Amniotic epithelial cell (primary cell): ENCODE measurements at regions not wholly inside any gene's neighbourhood (a gene's known extent, or its start where the extent isn't known, plus 50 kb on each side); places are given as distances from the start of the nearest gene placed in this dataset.

Source experiments
- DNase-seq: peaks from one replicate; pipeline ENCODE4 v3.0.0-alpha.2; 2010; ENCODE audit warnings: low read depth

DNA sequence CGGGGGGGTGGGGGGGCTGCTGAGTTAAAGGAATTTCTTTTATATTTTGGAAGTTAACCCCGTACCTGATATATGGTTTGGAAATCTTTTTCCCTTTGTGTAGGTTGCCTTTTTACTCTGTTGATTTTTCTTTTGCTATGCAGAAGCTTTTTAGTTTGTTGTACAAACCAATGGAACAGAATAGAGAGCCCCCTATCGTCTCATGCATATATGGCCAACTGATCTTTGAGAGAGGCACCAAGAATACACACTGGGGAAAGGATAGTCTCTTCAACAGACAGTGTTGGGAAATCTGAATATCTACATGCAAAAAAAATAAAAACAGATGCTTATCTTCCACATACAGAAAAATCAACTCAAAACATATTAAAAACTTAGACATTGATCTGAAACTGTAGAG is 647.8 kb upstream of the KLHL29 start:
- no peak for DNase-seq

DNA sequence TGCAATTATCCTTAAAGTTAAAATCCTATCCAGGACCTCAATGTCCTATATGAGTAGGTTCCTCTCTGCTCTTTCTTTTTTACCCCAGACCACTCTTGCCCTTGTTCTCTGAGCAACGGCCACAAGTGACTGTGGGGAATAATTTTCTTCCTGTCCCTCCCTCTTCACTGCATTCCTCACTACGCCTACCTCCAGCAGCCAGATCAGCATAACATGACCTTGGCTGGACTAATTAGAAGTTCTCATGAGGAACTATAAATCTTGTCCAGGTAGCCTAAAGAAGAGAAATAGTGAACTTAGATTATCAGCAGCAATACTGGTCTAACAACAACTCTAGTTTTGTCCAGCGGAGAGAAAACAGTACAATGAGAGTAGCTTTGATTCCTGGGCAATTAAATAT is 643.8 kb upstream of the KLHL29 start:
- no peak for DNase-seq

DNA sequence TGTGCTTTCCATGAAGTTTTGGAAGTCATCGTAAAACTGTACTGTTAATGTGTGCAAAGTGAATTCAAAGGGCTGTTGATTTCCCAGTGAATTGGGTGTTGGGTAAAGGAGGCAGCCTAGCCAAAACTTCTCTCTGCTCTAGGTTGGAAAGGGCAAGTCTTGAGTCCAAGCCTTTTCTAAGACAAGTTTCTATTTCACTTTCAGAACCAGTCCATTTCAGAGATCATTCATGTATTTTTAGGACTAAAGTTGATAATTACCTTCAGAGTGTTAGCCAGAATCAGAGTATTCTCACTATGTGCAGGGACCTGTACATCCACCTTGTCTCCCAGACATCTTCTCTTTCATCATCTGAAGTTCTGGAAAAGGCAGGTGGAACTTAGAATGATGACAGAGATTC is 636.1 kb upstream of the KLHL29 start:
- DNase-seq: no peak

DNA sequence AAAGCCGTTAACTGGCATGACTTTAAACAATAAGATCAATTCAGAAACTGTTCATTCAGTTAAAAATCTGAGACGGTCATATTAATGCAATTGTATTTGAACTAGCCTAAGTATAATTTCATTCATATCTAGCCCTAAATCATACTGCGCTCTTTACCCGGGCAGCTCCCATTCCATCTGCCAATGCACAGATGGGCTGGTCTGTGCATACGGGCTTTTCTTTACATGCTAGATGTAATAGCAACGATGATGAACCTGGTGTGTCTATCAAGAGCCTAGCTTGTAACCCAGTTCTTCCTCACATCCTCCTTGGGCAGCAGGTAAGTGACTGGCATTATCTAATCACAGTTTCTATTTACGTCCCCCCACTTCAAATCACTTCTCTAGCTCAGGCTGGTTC is 631.5 kb upstream of the KLHL29 start:
- no peak for DNase-seq

DNA sequence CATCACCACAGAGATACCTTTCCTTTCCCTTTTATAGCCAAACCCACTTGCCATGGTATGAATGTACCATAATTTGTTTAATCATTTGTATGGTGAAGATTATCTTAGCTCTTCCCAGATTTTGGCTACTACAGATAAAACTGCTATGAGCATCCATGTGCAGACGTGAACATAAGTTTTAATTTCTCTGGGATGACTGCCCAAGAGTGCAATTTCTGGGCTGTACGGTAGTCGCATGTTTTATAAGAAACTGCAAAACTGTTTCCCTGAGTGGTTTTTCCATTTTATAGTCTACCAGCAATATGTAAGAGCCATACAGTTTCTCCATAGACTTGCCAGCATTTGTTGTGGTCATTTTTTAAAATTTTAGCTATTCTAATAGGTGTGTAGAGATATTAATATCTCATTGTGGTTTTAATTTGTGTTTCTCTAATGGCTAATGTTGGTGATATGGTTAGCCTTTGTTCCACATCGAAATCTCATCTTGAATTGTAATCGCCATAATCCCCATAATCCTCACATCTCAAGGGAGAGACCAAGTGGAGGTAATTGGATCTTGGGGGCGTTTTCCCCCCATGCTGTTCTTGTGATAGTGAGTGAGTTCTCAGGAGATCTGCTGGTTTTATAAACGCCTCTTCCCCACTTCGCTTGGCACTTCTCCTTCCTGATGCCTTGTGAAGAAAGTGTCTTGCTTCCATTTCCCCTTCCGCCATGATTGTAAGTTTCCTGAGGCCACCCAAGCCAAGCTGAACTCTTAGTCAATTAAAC is 628.5 kb upstream of the KLHL29 start:
- DNase-seq: no peak

DNA sequence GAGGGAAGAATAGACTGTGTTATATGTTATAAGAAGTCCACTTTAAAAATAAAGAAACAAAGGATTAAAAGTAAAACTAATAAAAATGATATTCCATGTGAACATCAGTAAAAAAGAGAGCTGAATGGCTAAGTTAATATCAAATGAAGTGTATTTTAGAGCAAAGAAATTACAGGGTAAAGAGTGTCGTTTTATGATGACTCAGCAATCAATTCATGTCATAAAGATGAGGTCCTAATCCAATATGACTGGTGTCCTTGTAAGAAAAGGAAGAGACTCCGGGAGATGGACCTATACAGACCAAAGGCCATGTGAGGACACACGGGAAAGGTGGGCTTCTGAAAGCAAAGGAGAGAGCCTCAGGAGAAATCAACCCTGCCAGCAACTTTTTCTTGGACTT is 615.5 kb upstream of the KLHL29 start:
- DNase-seq: no peak

DNA sequence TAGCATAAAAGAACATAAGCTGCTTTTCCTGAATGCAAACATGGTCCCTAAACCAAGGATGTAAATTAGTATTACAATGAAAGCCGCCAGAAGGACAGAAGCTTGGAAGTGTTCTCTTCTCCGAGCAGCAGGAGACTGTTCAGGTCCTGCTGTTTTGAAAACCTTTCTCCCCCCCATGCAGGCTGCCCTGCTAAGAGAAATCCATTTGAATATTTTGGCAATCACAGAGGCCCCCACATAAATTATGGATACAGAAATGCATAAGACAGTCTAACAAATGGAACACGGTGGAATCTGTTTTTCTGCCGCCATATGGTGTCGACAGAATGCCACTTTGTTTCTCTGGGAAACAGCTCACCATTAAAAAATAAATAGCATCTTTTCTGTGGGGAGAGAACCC is 600.4 kb upstream of the KLHL29 start:
- DNase-seq: no peak

DNA sequence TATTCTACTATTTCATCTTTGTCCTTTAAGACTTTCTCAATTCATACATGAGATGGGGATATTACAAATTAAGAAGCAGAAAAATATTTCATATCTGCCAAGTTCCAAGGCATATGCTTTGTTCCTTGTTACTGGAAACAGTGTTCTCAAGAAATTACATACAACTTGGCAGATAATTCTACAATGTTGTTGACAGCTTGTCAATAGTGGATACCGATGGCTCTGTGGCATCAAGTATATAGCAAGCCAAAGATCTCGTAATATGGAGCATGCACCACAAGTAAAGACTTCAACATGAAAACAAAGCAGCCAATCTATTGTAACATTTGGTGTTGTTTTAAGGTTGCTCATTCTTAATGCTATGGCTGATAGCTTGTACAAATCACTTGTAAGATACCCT is 598.2 kb upstream of the KLHL29 start:
- DNase-seq: no peak

DNA sequence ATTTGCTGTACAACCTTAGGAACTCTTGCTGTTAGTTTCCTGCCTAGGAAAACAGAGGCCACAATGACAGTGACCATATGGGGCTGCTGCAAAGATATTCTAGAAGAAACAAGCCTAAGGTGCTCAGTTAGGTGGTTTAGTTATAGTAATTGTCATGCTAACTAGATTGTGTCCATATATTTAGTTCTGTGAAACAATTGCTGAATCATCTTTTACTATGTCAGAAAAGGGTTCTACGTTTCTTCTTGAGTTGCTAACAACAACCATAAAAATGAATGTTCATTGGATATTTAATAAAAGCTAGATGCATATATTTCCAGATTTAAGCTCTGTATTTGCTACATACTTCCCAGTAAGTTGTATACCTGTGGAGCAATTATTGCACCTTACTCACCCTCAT is 597.2 kb upstream of the KLHL29 start:
- no peak for DNase-seq

DNA sequence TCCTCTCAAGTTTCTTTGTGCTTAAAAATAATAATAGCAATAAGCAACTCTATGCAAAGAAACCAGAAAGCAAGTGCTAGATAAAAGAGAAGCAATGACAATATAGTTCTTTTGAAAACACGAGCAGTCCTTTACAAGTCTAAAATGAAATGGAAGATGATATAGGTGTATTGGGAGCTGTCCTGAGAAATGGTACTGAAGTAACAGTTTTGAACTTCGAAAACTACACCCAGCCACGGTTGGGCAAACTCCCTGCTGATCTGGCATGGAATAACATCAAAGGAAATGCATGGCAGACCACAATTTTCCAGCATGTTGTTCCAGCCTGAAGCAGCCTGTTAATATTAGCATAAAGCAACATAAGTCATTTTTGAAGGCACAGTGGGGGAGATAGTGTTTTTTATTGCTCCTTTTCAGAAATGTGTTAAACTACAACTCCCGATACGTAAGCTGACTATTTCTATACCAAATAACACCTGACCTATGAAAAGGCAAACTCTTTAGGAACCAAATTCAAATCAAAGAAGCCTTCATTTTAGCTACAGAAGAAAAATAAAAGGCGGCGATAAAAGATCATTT is 596.1 kb upstream of the KLHL29 start:
- DNase-seq: no peak

DNA sequence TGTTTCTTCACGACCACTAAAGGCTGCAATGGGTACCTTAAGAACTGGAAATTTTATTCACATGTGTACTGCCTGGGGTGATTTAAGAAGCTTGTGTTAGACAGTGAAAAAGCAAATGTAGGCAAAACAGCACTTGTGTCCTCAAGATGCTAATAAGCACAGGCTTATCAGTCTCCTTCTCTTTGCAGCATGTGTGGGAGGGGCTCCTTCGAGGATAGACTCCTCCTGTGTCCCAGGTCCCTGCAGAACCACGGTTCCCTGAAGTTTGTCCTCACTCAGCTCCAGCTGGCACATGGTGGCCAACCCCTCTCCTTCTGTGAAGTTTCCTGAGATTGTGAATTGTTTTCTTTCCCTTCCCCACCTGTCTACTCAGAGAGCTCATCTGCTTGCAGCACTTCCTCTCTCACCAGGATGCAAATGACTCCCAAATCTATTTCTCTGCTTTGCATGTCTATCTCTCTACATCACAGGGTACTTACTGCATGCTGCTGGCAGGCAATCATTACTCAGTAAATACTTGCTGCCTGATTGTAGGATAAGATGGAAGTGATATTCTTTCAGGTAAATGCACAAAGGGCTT is 589.6 kb upstream of the KLHL29 start:
- no peak for DNase-seq

DNA sequence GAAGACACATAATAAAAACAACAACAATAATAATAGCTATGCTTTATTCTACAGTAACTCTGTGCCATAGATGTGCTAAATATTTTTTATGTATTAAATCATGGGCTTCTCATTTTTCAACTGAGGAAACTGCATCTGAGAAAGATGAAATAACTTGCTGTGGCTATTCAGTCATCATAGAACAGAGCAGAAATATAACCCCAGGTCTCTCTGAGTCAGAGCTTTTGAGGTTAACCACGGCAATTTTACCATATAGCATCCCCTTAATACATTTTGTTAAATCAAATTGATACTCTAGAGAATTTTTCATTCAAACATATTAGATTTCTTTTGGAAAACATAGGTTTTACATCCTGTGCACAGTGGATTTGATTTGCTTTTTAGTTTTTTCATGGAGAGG is 586.6 kb upstream of the KLHL29 start:
- DNase-seq: no peak

DNA sequence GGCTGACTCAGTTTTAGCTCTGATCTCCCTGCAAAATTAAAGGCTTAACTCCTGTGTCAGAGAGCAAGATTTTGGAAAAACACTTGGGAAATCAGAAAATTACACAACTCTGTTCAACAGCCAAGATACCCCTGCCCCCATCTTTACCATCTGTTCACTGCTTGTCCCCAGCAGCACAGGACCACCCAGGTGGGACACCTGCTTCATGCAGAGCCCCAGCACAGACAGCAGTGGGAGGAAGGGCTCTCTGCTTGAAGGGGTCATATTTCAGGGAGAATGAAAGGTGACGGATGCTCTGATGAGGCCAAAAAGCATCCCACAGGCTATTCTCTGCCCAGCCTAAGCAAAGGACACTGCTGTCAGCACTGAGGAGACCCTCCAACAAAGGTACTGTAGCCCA is 584.6 kb upstream of the KLHL29 start:
- DNase-seq: no peak

DNA sequence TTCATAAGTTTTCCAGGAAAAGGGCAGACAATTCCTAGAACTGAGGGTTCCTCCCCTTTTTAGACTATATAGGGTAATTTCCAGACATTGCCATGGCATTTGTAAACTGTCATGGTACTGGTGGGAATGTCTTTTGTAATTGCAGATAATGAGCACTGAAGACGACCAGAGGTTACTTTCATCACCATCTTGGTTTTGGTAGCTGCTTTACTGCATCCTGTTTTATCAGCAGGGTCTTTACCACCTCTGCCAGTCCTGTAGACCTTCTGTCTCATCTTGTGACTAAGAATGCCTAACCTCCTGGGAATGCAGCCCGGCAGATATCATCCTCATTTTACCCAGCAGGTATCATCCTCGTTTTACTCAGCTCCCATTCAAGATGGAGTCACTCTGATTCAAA is 583.9 kb upstream of the KLHL29 start:
- no peak for DNase-seq

DNA sequence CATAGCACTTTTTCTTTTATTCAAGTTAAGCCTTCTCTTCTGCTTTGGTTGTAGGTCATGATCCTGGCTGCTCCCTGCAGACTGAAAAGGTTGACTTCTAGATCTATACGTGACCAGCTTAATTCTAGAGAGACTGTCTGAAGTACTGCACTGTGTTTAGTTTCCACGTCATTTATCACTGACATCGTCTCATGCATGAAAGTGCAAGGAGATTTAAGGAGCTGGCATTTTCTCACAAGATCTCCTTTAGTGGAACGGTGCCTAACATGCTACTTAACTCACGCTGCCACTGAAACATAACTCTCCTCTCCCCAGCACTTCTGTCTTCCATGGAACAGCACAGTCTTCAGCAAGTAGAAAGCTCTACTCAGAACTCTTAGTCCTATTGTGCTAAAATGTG is 583.0 kb upstream of the KLHL29 start:
- no peak for DNase-seq

DNA sequence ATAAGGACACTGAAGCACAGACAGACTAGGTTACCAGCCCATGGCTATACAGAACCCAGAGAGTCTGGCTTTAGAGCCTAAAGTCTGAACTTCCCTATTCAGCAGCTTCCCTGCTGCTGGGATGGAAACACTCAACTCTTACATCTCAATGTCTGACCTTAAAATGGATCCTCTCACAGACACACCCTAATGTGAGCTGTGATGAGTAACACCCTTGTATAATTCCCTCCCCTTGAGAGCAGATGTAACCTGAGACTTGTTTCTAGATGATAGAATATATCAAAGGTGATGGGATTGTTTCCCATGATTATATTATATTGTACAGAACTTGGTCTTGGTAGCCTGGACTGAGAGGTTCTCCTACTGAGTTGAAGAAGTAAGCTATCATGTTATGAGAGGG is 577.1 kb upstream of the KLHL29 start:
- no peak for DNase-seq

DNA sequence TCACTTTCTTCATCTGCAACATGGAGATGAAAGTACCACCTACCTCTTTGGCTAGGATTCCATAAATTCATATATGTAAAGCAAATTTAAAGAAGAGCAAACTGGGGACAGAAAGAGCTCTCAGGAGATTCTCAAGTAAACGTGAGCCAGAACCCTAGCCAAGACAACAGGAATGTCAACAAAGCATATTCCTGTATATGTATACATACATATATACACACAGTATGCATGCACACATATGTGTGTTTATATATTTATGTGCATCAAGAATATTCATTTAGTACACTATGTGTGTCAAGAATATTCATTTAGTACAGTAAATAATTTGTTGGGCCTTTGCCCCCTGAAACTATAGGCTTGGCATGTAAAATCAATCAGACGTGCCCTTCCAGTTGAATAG is 574.4 kb upstream of the KLHL29 start:
- no peak for DNase-seq

DNA sequence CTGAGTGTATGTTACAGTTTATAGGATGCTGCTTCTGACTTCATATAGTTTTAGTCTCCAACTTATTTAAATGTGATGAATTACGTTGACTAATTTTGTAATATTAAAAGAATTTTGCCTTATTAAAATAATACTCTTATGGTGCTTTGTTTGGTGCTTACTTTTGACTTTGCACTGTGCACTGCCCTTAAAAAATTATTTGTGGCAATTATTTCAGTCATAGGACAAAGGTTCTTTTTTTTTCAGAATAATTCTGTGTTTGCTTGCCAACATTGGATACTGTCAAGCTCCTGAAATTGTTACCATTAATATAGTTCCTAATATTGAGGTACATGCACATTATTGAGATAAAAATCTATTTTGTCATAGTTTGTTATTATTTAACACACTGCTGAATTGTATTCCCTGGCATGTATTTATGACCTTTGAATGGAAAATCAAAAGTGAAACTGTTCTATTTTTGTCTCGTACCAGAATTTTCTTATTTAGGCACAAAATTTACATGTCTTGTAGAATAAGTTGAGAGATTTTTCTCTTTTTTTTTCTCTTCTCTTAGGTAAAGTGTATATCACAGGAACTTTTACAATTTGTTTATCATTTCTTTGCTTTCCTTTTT is 572.8 kb upstream of the KLHL29 start:
- no peak for DNase-seq

DNA sequence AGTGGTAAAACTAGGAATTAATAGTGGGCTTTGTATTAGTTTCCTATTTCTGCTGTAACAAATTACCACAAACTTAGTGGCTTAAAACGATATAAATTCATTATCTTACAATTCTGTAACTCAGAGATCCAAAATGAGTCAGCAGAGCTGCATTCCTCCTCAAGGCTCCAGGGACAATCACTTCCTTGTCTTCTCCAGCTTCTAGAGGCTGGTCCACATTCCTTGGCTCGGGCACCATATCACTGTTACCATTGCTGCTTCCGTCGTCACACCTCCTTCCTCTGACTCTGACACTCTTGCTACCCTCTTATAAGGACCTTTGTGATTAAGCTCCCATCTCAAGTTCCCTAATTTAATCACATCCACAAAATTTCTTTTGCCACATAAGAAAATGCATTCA is 567.8 kb upstream of the KLHL29 start:
- DNase-seq: no peak

DNA sequence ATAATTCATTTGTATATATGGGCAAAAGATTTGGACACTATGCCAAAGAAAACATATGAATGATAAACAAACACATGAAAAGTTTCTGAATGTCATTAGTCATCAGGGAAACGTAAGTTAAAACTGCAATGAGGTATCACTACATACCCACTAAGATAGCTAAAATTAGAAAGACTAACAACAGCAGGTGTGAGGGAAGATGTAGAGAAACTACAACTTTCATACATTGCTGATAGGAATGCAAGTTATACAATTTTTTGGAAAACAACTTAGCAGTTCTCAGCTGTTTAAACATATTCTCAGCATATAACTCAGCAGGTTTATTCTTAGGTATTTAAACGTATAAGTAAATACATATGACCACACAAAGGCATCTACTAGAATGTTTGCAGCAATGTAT is 563.5 kb upstream of the KLHL29 start:
- DNase-seq: no peak

DNA sequence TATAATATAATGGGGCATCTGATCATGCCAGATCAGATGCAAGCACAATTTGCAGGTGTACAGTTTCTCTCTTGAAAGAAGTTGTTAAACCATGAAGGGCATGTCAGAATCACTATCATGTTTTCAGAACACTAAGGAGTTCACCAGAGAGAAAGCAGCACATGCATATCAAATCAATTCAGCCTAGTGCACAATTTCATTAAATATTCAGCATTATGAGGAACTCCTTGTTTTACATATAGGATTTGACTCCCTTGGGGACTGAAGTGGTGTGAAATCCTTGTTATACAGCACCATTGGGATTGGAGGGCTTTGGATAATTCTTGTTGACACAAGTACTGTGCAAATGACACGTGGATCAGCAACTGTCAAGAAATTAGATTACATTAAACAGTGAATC is 562.1 kb upstream of the KLHL29 start:
- no peak for DNase-seq

DNA sequence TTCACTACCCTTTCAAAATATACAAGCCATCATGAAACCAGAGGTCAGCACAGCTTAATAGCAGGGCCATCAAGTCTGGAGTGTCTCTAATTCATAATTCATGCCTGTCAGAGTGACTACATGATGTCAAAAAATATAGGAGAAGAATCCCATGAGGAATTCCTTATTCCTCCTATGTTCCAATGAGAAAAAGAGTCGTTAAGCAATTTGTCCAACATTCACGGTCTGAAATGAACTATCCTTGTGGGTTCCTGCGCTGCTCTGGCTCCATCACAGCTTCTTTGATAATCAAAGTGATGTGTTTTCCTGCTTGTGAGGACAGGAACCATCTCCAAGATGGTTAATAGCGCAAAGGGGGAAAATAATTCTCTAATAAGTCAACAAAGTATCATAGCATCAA is 560.4 kb upstream of the KLHL29 start:
- DNase-seq: no peak

DNA sequence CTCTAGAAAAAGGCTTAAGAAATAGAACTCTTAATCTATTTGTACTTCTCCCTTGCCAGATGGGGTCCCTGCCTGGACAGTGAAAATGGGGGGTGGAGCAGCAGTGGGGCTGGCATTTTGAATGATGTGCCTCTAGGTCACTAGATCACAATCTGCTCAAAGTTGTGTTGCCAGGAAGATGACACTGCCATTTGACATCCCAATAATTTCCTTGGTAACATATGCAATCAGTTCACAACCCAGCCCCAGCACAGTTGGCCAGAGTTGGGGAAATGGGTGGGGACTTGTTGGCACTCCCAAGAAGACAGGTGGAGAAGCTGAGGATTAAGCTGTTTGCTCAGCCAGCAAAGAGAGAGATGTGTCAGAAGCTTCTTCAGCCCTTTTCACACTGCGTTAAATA is 558.3 kb upstream of the KLHL29 start:
- no peak for DNase-seq

DNA sequence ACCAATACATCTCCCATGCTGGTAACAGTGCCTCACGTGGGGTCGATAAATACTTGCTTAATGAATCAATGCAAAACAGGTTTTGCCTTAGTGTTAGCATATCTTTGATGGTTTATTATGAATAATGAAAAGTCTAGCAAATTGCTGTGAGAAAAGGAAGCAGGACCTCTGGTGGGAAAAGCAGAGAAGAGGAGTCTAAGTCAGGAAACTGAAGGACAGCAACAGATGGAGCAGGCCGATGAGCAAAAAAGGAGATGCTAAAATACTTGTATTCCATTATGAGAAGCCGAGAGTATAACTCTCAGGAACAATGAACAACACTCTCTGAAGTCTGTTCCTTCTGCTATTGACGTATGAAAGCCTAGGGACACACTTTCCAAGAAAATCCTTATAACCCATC is 555.2 kb upstream of the KLHL29 start:
- DNase-seq: no peak
